BLaER1 treated with 17β-estradiol and CSF1 and Interleukin-3, amounts not matched to agents 10 nM and 100 nM (cell line): ENCODE measurements at regions not wholly inside any gene's neighbourhood (a gene's known extent, or its start where the extent isn't known, plus 50 kb on each side); places are given as distances from the start of the nearest gene placed in this dataset.

ENCODE experiments used
- H3K27ac ChIP-seq, 11 experiments: shearing (Covaris generic); formaldehyde crosslinking; 2 replicates each; pipeline ENCODE4 v1.8.1; 2022
- H3K27me3 ChIP-seq, 11 experiments: shearing (Covaris generic); formaldehyde crosslinking; 2 replicates each; pipeline ENCODE4 v1.8.1; 2022
- H3K36me3 ChIP-seq, 11 experiments: shearing (Covaris generic); formaldehyde crosslinking; 2 replicates each; pipeline ENCODE4 v1.8.1; 2022
- H3K4me1 ChIP-seq, 10 experiments: shearing (Covaris generic); formaldehyde crosslinking; 2 replicates each; pipeline ENCODE4 v1.8.1; 2022
- H3K4me2 ChIP-seq, 11 experiments: shearing (Covaris generic); formaldehyde crosslinking; 2 replicates each; pipeline ENCODE4 v1.8.1; 2022
- H3K4me3 ChIP-seq, 10 experiments: shearing (Covaris generic); formaldehyde crosslinking; 2 replicates each; pipeline ENCODE4 v1.8.1; 2022
- H3K9ac ChIP-seq, 11 experiments: shearing (Covaris generic); formaldehyde crosslinking; 2 replicates each; pipeline ENCODE4 v1.8.1; 2022
- H3K9me3 ChIP-seq, 11 experiments: shearing (Covaris generic); formaldehyde crosslinking; replicated peaks in 1 of 11; 2 replicates each; pipeline ENCODE4 v1.8.1; 2022
- H4K20me1 ChIP-seq, 11 experiments: shearing (Covaris generic); formaldehyde crosslinking; 2 replicates each; pipeline ENCODE4 v1.8.1; 2022
- Cebpa-rat ChIP-seq, 11 experiments: shearing (Covaris generic); IDR thresholded peaks; 2 replicates each; pipeline ENCODE4 v1.8.1; 2022

- H3K9ac ChIP-seq: no peak overlapping the region
- no peak overlapping the region for H3K4me3 ChIP-seq
- H3K4me1 ChIP-seq: no peaks in the 10 kb centered on the region
- H3K27ac ChIP-seq: no peak overlapping the region
- H3K4me2 ChIP-seq: no peak overlapping the region
- no peak for TF ChIP-seq Cebpa-rat (IDR thresholded peaks at IDR 0.05)
- H4K20me1 ChIP-seq: no peaks in the 10 kb centered on the region
- H3K9me3 ChIP-seq: no peaks in the 10 kb centered on the region
- H3K27me3 ChIP-seq: no peaks in the 10 kb centered on the region
- H3K36me3 ChIP-seq: no peaks in the 10 kb centered on the region
Observed at GRCh38 chr13:105530468-105530867, 1005.0 kb downstream of the EFNB2 start.

DNA sequence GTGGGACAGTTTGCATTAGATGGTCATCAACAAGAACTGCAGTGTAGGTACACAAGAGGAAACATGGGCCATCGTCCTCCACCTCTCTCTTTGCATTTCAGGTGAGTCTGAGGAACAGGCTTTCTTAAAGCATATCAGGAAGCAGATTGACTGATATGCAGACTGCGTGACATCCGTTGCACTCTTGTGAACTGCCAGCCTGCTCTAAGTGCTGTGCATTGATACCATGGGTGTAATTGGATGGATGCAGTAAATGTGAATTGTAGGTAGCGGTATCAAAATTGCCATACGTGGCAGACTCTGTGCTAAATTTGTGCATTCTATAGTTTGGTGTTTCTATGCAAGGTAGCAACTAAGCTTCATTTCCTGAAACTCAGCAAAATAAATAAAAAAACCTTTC, 1008.3 kb downstream of the EFNB2 start:
- no peaks in the 10 kb centered on the region for H3K27me3 ChIP-seq
- H4K20me1 ChIP-seq: no peaks in the 10 kb centered on the region
- H3K4me2 ChIP-seq: no peak overlapping the region
- no peak overlapping the region for H3K9ac ChIP-seq
- no peak overlapping the region for H3K4me3 ChIP-seq
- no peaks in the 10 kb centered on the region for H3K36me3 ChIP-seq
- H3K9me3 ChIP-seq: no peaks in the 10 kb centered on the region
- H3K4me1 ChIP-seq: no peaks in the 10 kb centered on the region
- TF ChIP-seq Cebpa-rat (IDR thresholded peaks at IDR 0.05): no peak
- no peak overlapping the region for H3K27ac ChIP-seq

- no peaks in the 10 kb centered on the region for H3K36me3 ChIP-seq
- H3K4me2 ChIP-seq: no peak overlapping the region
- H3K4me3 ChIP-seq: no peak overlapping the region
- no peak overlapping the region for H3K27ac ChIP-seq
- TF ChIP-seq Cebpa-rat (IDR thresholded peaks at IDR 0.05): no peak
- H3K27me3 ChIP-seq: no peaks in the 10 kb centered on the region
- no peaks in the 10 kb centered on the region for H3K4me1 ChIP-seq
- H3K9ac ChIP-seq: no peak overlapping the region
- no peaks in the 10 kb centered on the region for H3K9me3 ChIP-seq
- H4K20me1 ChIP-seq: no peaks in the 10 kb centered on the region
Observed at GRCh38 chr13:105519771-105520170, 1015.7 kb downstream of the EFNB2 start.

DNA sequence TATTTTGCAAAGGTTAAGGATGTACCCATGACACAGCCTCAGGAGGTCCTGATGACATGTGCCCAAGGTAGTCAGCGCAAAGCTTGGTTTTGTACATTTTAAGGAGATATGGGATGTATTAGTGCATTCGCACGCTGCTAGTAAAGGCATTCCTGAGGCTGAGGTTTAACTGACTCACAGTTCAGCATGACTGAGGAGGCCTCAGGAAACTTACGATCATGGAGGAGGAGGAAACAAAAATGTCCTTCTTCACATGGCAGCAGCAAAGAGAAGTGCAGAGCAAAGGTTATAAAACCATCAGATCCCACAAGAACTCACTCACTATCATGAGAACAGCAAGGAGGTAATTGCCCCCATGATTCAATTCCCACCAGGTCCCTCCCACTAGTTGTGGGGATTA, 1017.4 kb downstream of the EFNB2 start:
- no peaks in the 10 kb centered on the region for H3K36me3 ChIP-seq
- no peak overlapping the region for H3K4me2 ChIP-seq
- no peak overlapping the region for H3K9ac ChIP-seq
- no peak for TF ChIP-seq Cebpa-rat (IDR thresholded peaks at IDR 0.05)
- no peaks in the 10 kb centered on the region for H3K4me1 ChIP-seq
- H3K9me3 ChIP-seq: no peaks in the 10 kb centered on the region
- no peaks in the 10 kb centered on the region for H3K27me3 ChIP-seq
- H3K4me3 ChIP-seq: no peak overlapping the region
- H4K20me1 ChIP-seq: no peaks in the 10 kb centered on the region
- H3K27ac ChIP-seq: no peak overlapping the region

DNA sequence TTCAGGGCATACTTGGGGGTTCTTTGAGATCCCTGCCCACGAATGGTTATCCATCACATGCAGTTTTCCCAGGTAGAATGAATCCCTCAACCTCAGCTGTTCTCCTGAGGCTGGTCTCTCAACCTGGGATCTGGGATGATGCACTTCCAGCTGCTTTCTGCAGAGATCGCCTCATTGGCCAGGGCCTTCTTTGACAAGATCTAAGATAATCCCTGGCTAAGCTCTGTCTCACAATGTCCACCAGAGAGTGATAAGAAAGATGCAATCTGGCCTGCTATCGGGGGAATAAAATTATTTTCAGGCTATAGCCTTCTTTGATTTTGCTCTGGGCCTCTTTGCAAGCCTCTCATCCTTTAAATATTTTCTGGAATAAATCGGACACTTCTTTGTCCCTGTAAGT, 1021.1 kb downstream of the EFNB2 start:
- Histone ChIP-seq H3K36me3 (no peaks in the 10 kb centered on the region), H3K9ac (no peak overlapping the region), H3K27me3 (no peaks in the 10 kb centered on the region), H3K4me1 (peaks cover 0 to 19% (median 5%) of the 10 kb centered on the region in 10 experiments; a peak in 10 of 20 replicates), H3K9me3 (no peaks in the 10 kb centered on the region), H4K20me1 (no peaks in the 10 kb centered on the region), H3K27ac (no peak overlapping the region), H3K4me3 (no peak overlapping the region), H3K4me2 (no peak overlapping the region)
- no peak for TF ChIP-seq Cebpa-rat (IDR thresholded peaks at IDR 0.05)

DNA sequence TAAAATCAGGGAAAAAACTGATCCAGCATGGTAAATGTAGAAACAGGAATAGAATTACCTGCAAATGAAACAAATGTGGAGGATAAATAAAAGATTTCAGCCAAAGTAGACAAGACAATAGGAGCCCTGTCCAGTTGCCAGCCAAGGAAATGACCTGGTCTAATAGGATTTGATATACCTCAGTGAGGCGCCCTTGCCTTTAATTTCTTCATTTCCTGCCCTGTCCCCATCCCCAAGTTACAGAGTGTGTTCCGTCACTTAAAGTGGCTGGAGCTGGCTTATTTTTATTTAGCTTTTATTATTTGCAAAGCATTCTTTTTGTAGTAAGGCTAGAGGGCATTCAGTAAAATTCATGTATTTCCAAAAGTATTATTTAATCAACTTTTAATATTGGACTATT, 1022.0 kb downstream of the EFNB2 start:
- H3K9me3 ChIP-seq: no peaks in the 10 kb centered on the region
- no peaks in the 10 kb centered on the region for H3K27me3 ChIP-seq
- peaks cover 0 to 29% (median 13%) of the 10 kb centered on the region in 10 experiments; a peak in 14 of 20 replicates for H3K4me1 ChIP-seq
- H3K36me3 ChIP-seq: no peaks in the 10 kb centered on the region
- H3K27ac ChIP-seq: no peak overlapping the region
- no peak for TF ChIP-seq Cebpa-rat (IDR thresholded peaks at IDR 0.05)
- no peak overlapping the region for H3K4me3 ChIP-seq
- H3K9ac ChIP-seq: no peak overlapping the region
- no peak overlapping the region for H3K4me2 ChIP-seq
- no peaks in the 10 kb centered on the region for H4K20me1 ChIP-seq

GRCh38 chr13:105509981-105510762, 1025.3 kb downstream of the EFNB2 start:
- Histone ChIP-seq H3K27ac (no peak overlapping the region), H3K4me1 (peaks cover 0 to 33% (median 15%) of the 10 kb centered on the region in 10 experiments; a peak in 14 of 20 replicates), H3K4me2 (peak overlapping the region in 4 of 11 experiments; percentile 2 to 38 (median 36); a peak in 4 of 22 replicates), H3K9ac (no peak overlapping the region), H3K9me3 (no peaks in the 10 kb centered on the region), H3K36me3 (no peaks in the 10 kb centered on the region), H3K4me3 (no peak overlapping the region), H3K27me3 (no peaks in the 10 kb centered on the region), H4K20me1 (no peaks in the 10 kb centered on the region)
- TF ChIP-seq Cebpa-rat (IDR thresholded peaks at IDR 0.05): no peak

DNA sequence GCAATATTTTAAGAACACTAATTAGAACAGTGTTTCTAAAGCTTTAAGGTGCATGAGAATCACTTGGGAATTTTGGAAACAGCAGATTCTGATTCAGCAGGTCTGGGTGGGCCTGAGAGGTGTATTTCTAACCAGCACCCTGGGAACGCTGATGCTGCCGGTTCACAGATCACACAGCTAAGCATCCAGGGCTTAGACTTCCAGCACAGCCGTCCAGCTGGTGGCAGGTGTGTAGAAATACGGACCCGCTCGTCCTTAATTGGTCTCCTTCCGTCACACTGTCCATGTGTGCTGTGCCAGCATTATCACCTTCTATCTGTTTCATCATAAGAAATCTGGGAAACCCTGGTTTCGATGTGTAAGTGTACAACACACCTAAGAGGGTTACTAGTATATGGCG, 1029.0 kb downstream of the EFNB2 start:
- Histone ChIP-seq H3K36me3 (no peaks in the 10 kb centered on the region), H3K27me3 (no peaks in the 10 kb centered on the region), H3K9ac (no peak overlapping the region), H3K27ac (no peak overlapping the region), H3K4me1 (peaks cover 0 to 33% (median 15%) of the 10 kb centered on the region in 10 experiments; a peak in 14 of 20 replicates), H3K9me3 (no peaks in the 10 kb centered on the region), H3K4me3 (no peak overlapping the region), H4K20me1 (no peaks in the 10 kb centered on the region), H3K4me2 (no peak overlapping the region)
- no peak for TF ChIP-seq Cebpa-rat (IDR thresholded peaks at IDR 0.05)

- H3K4me1 ChIP-seq: no peaks in the 10 kb centered on the region
- H3K27me3 ChIP-seq: no peaks in the 10 kb centered on the region
- no peak overlapping the region for H3K4me2 ChIP-seq
- H3K27ac ChIP-seq: no peak overlapping the region
- no peaks in the 10 kb centered on the region for H3K36me3 ChIP-seq
- no peak overlapping the region for H3K9ac ChIP-seq
- H4K20me1 ChIP-seq: no peaks in the 10 kb centered on the region
- no peak for TF ChIP-seq Cebpa-rat (IDR thresholded peaks at IDR 0.05)
- H3K4me3 ChIP-seq: no peak overlapping the region
- no peaks in the 10 kb centered on the region for H3K9me3 ChIP-seq
Observed at GRCh38 chr13:105502193-105502592, 1033.3 kb downstream of the EFNB2 start.

DNA sequence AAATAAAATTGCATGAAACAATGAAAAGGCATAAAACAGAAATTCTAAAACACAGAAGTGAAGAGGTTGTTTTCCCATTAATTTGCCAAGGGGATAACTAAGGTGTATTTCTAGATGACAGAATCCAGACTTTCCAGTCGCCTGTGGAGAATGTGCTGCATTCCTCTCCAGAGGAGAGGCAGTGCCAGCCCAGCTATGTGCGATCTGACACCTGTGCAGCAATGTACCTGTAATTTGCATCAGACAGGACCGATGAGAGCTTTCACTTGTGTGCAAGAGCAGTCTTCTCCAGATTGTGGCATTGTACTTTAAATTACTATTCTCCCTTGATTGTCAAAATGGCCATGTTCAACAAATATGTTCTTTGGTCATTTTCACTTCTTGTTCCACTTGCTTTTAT, 1037.9 kb downstream of the EFNB2 start:
- no peak overlapping the region for H3K9ac ChIP-seq
- H4K20me1 ChIP-seq: no peaks in the 10 kb centered on the region; a peak in 1 of 22 replicates
- H3K4me3 ChIP-seq: no peak overlapping the region
- H3K9me3 ChIP-seq: no peaks in the 10 kb centered on the region
- no peak for TF ChIP-seq Cebpa-rat (IDR thresholded peaks at IDR 0.05)
- H3K4me1 ChIP-seq: no peaks in the 10 kb centered on the region
- no peak overlapping the region for H3K4me2 ChIP-seq
- H3K27ac ChIP-seq: no peak overlapping the region
- H3K27me3 ChIP-seq: no peaks in the 10 kb centered on the region
- H3K36me3 ChIP-seq: no peaks in the 10 kb centered on the region
